ENCODE measurements at regions not wholly inside any gene's neighbourhood (a gene's known extent, or its start where the extent isn't known, plus 50 kb on each side); places are given as distances from the start of the nearest gene placed in this dataset.

DNA sequence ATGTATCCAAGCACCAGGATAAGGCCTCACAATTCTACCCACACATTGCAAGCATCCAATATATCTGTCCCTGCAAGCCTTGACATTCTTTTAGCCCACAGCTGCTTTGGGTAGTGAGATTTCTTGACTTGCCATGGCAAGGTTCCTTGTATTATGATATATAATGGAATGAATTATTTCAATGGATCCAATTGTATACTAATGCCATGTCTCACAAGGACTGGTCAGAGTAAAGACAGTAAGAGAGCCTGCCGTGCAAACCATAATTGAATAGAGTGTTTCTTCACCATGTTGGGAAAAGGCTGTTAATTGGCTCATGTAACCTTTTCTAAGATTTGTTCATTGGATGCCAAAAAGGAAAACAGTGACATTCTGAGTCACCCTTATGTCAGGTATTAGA is 64.3 kb upstream of the RBBP8 start:
- no peak for DNase-seq

DNA sequence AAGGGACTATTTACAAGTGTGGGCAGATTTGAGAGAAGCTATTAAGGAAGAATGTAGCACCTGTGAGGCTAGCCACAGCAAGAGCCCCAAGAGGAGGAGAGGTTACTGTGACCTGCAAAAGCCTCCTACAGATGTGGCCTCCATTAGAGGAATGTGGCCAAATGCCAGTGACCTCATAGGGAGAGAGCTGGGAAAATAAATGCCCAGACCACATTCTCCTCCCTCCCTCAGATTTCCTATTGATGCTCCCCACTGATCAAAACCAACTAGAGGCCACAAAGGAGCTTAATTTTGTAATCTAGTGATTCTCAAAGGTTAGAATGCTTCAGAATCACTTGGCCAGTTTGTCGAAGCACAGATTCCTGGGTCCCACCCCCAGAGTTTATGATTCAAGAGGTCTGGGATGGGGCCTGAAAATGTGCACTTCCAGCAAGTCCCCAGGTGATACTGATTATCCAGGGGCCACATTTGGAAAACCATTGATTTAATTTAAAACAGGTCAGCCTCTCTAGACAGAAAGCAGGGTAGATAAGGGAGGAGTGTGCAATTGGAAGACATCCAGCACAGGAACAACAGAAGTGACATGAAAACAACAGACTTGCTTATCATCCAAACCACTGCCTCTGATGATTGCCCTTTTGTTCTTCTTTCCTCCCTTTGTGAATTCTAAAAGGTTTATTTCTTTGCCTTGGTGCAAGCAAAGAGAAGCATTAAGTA is 61.2 kb upstream of the RBBP8 start:
- no peak for DNase-seq

DNA sequence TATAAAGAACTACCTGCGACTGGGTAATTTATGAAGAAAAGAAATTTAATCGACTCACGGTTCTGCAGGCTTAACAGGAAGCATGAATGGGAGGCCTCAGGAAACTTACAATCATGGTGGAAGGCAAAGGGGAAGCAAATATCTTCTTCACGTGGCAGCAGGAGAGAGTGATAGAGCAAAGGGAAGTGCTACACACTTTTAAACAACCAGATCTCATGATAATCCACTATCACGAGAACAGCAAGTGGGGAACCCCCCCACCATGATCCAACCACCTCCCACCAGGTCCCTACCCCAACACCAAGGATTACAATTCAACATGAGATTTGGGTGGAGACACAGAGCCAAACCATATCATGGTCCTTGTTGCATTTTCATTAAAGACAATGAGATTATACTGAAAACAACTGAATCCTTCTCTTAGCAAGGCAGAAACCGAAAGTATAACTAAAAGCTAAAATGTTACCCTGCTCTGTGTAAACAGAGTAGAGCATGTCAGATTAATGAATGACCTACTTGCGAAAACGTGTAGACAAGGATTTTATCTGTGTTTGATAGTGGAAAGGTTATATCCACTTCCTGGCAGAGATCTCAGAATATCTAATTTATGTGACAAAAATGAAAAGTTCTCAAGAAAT is 60.1 kb upstream of the RBBP8 start:
- DNase-seq, result no peak

DNA sequence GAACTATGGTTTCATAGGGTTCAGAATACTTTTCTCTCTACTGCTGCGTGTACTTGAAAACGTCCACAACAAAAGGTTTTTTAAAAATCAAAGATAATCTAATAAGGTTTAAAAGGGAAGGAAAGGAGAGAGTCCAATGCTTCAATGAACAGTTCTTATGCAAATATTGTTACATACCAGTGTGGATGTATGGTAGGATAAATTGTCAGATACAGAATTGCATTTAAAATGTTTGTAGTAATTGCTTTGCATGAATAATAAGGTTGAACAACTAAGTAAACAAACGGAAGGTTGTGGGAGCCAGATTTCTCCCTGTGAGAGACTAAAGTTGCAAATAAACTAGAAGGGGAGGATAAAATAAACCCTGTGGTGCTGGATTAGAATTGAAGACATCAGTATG is 53.8 kb upstream of the RBBP8 start:
- DNase-seq, result no peak

DNA sequence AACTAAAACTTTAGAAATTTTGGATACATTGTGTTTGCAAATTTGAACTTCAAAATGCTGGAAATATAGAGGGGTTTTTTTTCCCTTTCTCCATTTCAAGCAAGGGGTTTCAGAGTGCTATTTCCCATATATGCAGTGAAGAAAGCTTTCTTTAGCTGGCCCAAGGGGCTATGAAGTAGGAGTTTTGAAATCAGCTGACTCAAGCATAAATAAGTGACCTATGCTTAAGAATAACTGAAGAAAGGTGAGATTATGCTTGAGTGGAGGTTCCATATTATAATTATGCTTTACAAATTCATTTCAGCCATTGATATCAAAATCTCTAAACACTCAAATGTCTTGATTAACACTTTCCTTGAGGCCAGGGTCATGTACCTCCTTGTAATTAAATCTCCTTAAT is 51.0 kb upstream of the RBBP8 start:
- no peak for DNase-seq

DNA sequence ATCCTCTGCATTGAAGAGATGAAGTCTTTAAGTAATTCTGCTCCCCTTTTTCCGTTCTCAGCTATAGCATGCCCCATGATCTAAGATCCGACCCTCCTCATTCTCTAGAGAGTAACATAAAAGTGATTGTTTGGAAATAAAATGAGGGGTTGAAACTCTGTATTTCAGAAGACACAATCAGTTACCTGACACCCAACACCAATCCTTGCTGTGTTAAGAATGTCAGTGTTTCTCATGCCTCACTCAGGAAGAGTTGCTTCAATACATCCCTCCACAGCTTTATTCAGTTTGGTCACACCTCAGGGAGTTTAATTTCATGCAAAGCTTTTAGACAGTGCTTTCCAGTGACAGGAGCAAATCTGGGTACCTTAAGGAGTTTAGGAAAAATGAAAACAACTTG is 49.9 kb upstream of the RBBP8 start:
- DNase-seq, result no peak
